K562 (cell line): ENCODE measurements at regions not wholly inside any gene's neighbourhood (a gene's known extent, or its start where the extent isn't known, plus 50 kb on each side); places are given as distances from the start of the nearest gene placed in this dataset.
A peak's percentile ranks its signal among the peaks of the same experiment; 100 is the strongest.

Source experiments
- BCL6 ChIP-seq: fragments of 250-450 bp; sonication (Bioruptor Pico); IDR thresholded peaks from 2 replicates; pipeline ENCODE4 v1.4.0; 2020
- BHLHE40 ChIP-seq: IDR thresholded peaks from 2 replicates; pipeline ENCODE4 v1.6.1; 2011; ENCODE audit warnings: low read length, improper control_type of control experiment
- FOSL1 ChIP-seq: fragments of 200-800 bp; sonication (Bioruptor generic); conservative IDR thresholded peaks from 2 replicates; pipeline ENCODE4 v1.6.1; 2016; ENCODE audit warnings: missing genetic modification characterization, missing compliant biosample characterization
- HDAC8 ChIP-seq: fragments of 450-650 bp; IDR thresholded peaks from 2 replicates; pipeline ENCODE4 v1.6.1; 2016; ENCODE audit warnings: mild to moderate bottlenecking, missing genetic modification characterization, moderate library complexity, missing compliant biosample characterization
- HNRNPL ChIP-seq: fragments of 200-400 bp; formaldehyde crosslinking; IDR thresholded peaks from 2 replicates; pipeline ENCODE4 v1.6.1; 2017; ENCODE audit warnings: low read depth, mild to moderate bottlenecking, low read length
- L3MBTL2 ChIP-seq: fragments of 450-650 bp; IDR thresholded peaks from 2 replicates; pipeline ENCODE4 v1.6.1; 2016; ENCODE audit warnings: mild to moderate bottlenecking, moderate library complexity
- MAX ChIP-seq: sonication (generic); formaldehyde crosslinking; IDR thresholded peaks from 2 replicates; pipeline ENCODE4 v1.9.0; 2022; ENCODE audit warnings: mild to moderate bottlenecking, missing genetic modification reagents
- STAG1 ChIP-seq: sonication (generic); formaldehyde crosslinking; IDR thresholded peaks from 2 replicates; pipeline ENCODE4 v1.5.0; 2020; ENCODE audit warnings: missing genetic modification reagents, borderline replicate concordance
- STAT6 ChIP-seq: sonication (generic); formaldehyde crosslinking; IDR thresholded peaks from 2 replicates; pipeline ENCODE4 v1.8.1; 2023; ENCODE audit warnings: mild to moderate bottlenecking, missing genetic modification reagents
- ZBTB11 ChIP-seq, 3 experiments: fragments of 200-800 bp in 1 of 3; fragments of 250-450 bp in 1 of 3; fragments of 450-650 bp in 1 of 3; sonication (Bioruptor Pico) in 1 of 3; sonication (Bioruptor generic) in 1 of 3; formaldehyde crosslinking in 1 of 3; IDR thresholded peaks; 2 replicates each; pipeline versions ENCODE4 v1.6.1 to v1.8.0; 2016 to 2022; ENCODE audit warnings: mild to moderate bottlenecking in 2 of 3, missing genetic modification characterization in 2 of 3, missing compliant biosample characterization in 1 of 3, moderate library complexity in 1 of 3
- ZNF518B ChIP-seq: fragments of 250-450 bp; sonication (Bioruptor Pico); IDR thresholded peaks from 2 replicates; pipeline ENCODE4 v1.5.0; 2021; ENCODE audit warnings: mild to moderate bottlenecking, moderate library complexity
- ZNF592 ChIP-seq: fragments of 450-650 bp; IDR thresholded peaks from 2 replicates; pipeline ENCODE4 v1.6.1; 2017; ENCODE audit warnings: antibody characterized with exemption, mild to moderate bottlenecking

GRCh38 chr7:47218378-47219176, 363.3 kb downstream of the TNS3 start (continued):
- TF ChIP-seq ZNF518B (CRISPR knock-in tag) (no peak), BHLHE40 (peak; percentile 26; the same call in 1 of the 2 replicates), L3MBTL2 (peak; percentile 25; the same call in 1 of the 2 replicates), ZBTB11 (CRISPR knock-in tag; IDR thresholded peaks at IDR 0.05) (no peak), HNRNPL (no peak), BCL6 (peak; percentile 53; the same call in 1 of the 2 replicates), HDAC8 (tag) (no peak), ZNF592 (peak; percentile 63; the same call in 1 of the 2 replicates), STAG1 (CRISPR knock-in tag) (no peak), FOSL1 (tag) (no peak), MAX (CRISPR knock-in tag) (no peak), STAT6 (CRISPR knock-in tag) (no peak)
